Uterus (tissue), 3 donors: ENCODE measurements at regions not wholly inside any gene's neighbourhood (a gene's known extent, or its start where the extent isn't known, plus 50 kb on each side); places are given as distances from the start of the nearest gene placed in this dataset.
"Not testable (repeated sequence)": the region's sequence is repeated elsewhere in the genome, so short reads cannot be mapped to it uniquely, and the experiment has no call there.

Experiments used
- DNase-seq, 2 donors: peaks; one replicate each; pipeline ENCODE4 v3.0.0-alpha.2; 2019 to 2020
- H3K27ac ChIP-seq, 2 donors: fragments of 200-600 bp; sonication (generic); 1 replicate in 1 of 2; 2 replicates in 1 of 2; pipeline ENCODE4 v1.5.1; 2016 to 2018
- H3K27me3 ChIP-seq, 2 donors: fragments of 200-600 bp; sonication (generic); one replicate each; pipeline ENCODE4 v1.5.1; 2018 to 2019; ENCODE audit warnings: control low read depth in 1 of 2
- H3K36me3 ChIP-seq, 2 donors: fragments of 200-600 bp; sonication (generic); one replicate each; pipeline ENCODE4 v1.5.1; 2019; ENCODE audit warnings: control low read depth in 1 of 2
- H3K4me1 ChIP-seq, 2 donors: fragments of 200-600 bp; sonication (generic); one replicate each; pipeline ENCODE4 v1.5.1; 2018 to 2019; ENCODE audit warnings: control low read depth in 1 of 2
- H3K4me3 ChIP-seq, 2 donors: fragments of 200-600 bp; sonication (generic); 1 replicate in 1 of 2; 2 replicates in 1 of 2; pipeline ENCODE4 v1.5.1; 2018 to 2019; ENCODE audit warnings: mild to moderate bottlenecking in 1 of 2
- H3K9me3 ChIP-seq, 2 donors: fragments of 200-600 bp; sonication (generic); one replicate each; pipeline ENCODE4 v1.5.1; 2019; ENCODE audit warnings: control low read depth in 1 of 2
- POLR2A ChIP-seq, 2 donors: fragments of 450-650 bp; IDR thresholded peaks; one replicate each; pipeline ENCODE4 v1.6.1; 2016; ENCODE audit warnings: antibody characterized with exemption in 2 of 2, mild to moderate bottlenecking in 1 of 2, moderate library complexity in 1 of 2
- intact Hi-C: fragments of 100-400 bp; cut with DNase I; formaldehyde crosslinking; loops from one replicate; pipeline ENCODE4 v1.15.1; 2023; ENCODE audit warnings: low total_unique reads
- TF ChIP-seq, protein P1 (sequence below), 4 experiments: fragments of 200-600 bp in 2 of 4; fragments of 450-650 bp in 2 of 4; sonication (generic) in 2 of 4; IDR thresholded peaks; one replicate each; pipeline ENCODE4 v1.5.1; 2016 to 2019; ENCODE audit warnings: antibody characterized with exemption in 4 of 4, mild to moderate bottlenecking in 2 of 4, moderate library complexity in 1 of 4
- donor health status: DM: yes; HTN: yes; CAD: no.

DNA sequence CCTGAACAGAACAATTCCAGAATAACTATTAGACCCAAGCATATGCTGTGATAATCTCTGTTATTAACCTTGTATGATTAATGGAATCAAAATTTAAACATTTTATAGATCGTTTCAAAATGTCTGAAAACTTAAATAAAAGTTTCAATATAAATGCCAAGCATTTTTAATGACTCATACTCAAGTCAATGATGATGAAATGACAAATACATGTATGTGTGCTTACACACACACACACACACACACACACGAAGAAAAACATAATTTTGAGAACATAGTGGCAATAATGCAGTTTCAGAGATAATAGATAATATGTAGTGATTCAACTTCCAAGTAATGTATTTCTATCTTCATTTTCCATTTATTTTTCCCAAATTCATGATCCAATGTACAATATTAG lies 384.9 kb upstream of the FOXG1 start:
- DNase-seq = no peak
- Histone ChIP-seq H3K4me1 (no peaks in the 10 kb centered on the region), H3K36me3 (no peaks in the 10 kb centered on the region), H3K27ac (no peak overlapping the region), H3K4me3 (no peak overlapping the region), H3K9me3 (no peaks in the 10 kb centered on the region), H3K27me3 (no peaks in the 10 kb centered on the region)
- intact Hi-C loops = no loop called here
- TF ChIP-seq, protein P1, sequence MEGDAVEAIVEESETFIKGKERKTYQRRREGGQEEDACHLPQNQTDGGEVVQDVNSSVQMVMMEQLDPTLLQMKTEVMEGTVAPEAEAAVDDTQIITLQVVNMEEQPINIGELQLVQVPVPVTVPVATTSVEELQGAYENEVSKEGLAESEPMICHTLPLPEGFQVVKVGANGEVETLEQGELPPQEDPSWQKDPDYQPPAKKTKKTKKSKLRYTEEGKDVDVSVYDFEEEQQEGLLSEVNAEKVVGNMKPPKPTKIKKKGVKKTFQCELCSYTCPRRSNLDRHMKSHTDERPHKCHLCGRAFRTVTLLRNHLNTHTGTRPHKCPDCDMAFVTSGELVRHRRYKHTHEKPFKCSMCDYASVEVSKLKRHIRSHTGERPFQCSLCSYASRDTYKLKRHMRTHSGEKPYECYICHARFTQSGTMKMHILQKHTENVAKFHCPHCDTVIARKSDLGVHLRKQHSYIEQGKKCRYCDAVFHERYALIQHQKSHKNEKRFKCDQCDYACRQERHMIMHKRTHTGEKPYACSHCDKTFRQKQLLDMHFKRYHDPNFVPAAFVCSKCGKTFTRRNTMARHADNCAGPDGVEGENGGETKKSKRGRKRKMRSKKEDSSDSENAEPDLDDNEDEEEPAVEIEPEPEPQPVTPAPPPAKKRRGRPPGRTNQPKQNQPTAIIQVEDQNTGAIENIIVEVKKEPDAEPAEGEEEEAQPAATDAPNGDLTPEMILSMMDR (IDR thresholded peaks at IDR 0.05) = no peak
- TF ChIP-seq POLR2A (IDR thresholded peaks at IDR 0.05) = no peak

DNA sequence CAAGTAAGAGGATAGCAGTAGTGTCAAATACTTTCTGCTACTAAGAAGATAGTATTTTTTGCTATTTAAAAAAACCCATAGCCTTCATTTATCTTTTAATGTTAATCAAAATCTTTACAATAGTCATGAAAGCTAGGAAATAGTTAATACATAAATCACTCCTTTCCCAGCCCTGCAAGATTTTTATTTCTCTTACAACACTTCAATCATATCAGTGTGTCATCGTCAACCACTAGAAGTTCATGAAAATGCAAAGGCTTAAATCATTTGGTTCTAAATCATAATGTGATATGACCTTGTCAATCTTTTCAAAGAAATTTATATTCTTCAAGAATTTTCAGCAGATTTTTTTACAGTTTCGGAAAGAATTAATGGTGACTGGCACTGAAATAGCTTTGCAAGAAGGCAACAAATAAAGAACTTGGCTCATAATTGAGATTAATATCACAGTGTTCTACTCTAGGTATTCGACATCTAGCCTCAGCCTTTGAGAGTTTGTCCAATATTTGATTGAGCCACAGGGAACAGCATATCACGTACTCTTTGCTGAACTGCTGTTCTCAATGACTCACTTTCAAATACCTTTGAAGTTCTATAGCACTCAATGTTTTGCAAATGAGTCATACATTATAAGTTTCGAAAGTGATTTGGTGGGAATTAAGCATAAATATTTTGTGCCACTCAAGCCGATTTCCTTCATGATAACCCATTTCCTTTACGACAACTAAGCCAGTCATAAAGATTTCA lies 384.0 kb upstream of the FOXG1 start:
- no peak for DNase-seq
- H3K4me3 ChIP-seq = no peak overlapping the region
- H3K4me1 ChIP-seq = no peaks in the 10 kb centered on the region
- H3K36me3 ChIP-seq = no peaks in the 10 kb centered on the region
- TF ChIP-seq, protein P1 (IDR thresholded peaks at IDR 0.05) = no peak
- no peak overlapping the region for H3K27ac ChIP-seq
- no peaks in the 10 kb centered on the region for H3K27me3 ChIP-seq
- intact Hi-C loops = no loop called here
- H3K9me3 ChIP-seq = no peaks in the 10 kb centered on the region

GRCh38 chr14:28398506-28398905 lies 368.1 kb upstream of the FOXG1 start:
- Histone ChIP-seq H3K36me3 (no peaks in the 10 kb centered on the region), H3K4me3 (no peak overlapping the region), H3K9me3 (no peaks in the 10 kb centered on the region), H3K27me3 (no peaks in the 10 kb centered on the region), H3K4me1 (no peaks in the 10 kb centered on the region), H3K27ac (no peak overlapping the region)
- DNase-seq = no peak
- TF ChIP-seq, protein P1 (IDR thresholded peaks at IDR 0.05) = no peak
- no peak for TF ChIP-seq POLR2A (IDR thresholded peaks at IDR 0.05)
- intact Hi-C loops = no loop called here

DNA sequence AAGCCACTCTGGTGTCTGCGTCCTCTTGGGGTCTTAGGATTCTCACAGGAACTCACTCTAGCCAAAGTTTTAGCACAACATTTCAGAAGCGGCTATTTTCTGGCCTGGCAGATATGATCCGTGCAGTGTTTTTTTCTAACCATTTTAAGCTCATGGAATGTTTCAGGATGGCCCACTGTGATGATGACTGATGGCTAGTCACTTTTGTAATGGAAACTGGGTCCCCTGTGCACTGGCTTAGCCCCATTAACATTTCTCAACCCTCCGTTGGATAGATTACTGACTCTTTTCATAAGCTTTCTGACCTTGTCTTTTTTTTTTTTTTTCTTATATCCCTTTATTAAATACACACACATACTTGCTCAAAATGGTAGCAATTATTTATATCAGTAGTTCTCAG lies 364.9 kb upstream of the FOXG1 start:
- DNase-seq, H3K36me3 ChIP-seq, H3K9me3 ChIP-seq, H3K4me3 ChIP-seq, H3K27me3 ChIP-seq, H3K27ac ChIP-seq, H3K4me1 ChIP-seq, intact Hi-C loops: not testable (repeated sequence)

- Histone ChIP-seq H3K27ac (no peak overlapping the region), H3K36me3 (no peaks in the 10 kb centered on the region), H3K4me3 (no peak overlapping the region), H3K9me3 (no peaks in the 10 kb centered on the region), H3K4me1 (no peaks in the 10 kb centered on the region), H3K27me3 (no peaks in the 10 kb centered on the region)
- intact Hi-C loops = no loop called here
- DNase-seq = no peak
- TF ChIP-seq, protein P1 (IDR thresholded peaks at IDR 0.05) = no peak
- TF ChIP-seq POLR2A (IDR thresholded peaks at IDR 0.05) = no peak
Measured at GRCh38 chr14:28406196-28406595, 360.4 kb upstream of the FOXG1 start.
